ENCODE measurements at regions not wholly inside any gene's neighbourhood (a gene's known extent, or its start where the extent isn't known, plus 50 kb on each side); places are given as distances from the start of the nearest gene placed in this dataset.

DNA sequence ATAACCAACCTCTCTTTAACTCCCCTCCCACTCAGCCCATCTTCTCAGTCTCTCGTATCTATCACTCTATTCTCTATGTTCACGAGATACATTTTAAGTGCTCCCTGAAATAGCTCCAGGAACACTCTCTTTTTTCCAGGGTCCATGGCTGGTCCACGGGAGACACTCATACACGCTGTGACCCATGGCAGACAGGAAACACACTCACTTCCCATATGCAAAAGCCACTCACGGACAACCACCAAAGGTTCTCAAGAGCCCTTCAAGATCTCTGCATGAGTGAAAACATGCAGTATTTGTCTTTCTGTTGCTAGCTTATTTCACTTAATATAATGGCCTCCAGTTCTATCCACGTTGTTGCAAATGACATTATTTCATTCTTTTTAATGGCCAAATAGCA, 71.4 kb upstream of the PCSK2 start:
- no peaks in the 10 kb centered on the region for H3K27me3 ChIP-seq
- TF ChIP-seq, protein P1, sequence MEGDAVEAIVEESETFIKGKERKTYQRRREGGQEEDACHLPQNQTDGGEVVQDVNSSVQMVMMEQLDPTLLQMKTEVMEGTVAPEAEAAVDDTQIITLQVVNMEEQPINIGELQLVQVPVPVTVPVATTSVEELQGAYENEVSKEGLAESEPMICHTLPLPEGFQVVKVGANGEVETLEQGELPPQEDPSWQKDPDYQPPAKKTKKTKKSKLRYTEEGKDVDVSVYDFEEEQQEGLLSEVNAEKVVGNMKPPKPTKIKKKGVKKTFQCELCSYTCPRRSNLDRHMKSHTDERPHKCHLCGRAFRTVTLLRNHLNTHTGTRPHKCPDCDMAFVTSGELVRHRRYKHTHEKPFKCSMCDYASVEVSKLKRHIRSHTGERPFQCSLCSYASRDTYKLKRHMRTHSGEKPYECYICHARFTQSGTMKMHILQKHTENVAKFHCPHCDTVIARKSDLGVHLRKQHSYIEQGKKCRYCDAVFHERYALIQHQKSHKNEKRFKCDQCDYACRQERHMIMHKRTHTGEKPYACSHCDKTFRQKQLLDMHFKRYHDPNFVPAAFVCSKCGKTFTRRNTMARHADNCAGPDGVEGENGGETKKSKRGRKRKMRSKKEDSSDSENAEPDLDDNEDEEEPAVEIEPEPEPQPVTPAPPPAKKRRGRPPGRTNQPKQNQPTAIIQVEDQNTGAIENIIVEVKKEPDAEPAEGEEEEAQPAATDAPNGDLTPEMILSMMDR (IDR thresholded peaks at IDR 0.05): no peak
- no peaks in the 10 kb centered on the region for H3K36me3 ChIP-seq
- peaks cover 0 to 4% (median 0%) of the 10 kb centered on the region in 3 donors for H3K9me3 ChIP-seq
- H3K4me3 ChIP-seq: no peak overlapping the region
- H3K27ac ChIP-seq: no peak overlapping the region
- no peak for DNase-seq
- H3K4me1 ChIP-seq: no peaks in the 10 kb centered on the region
- intact Hi-C loops (cut with DNase I; ENCODE audit: low total_unique reads): no loop called here

DNA sequence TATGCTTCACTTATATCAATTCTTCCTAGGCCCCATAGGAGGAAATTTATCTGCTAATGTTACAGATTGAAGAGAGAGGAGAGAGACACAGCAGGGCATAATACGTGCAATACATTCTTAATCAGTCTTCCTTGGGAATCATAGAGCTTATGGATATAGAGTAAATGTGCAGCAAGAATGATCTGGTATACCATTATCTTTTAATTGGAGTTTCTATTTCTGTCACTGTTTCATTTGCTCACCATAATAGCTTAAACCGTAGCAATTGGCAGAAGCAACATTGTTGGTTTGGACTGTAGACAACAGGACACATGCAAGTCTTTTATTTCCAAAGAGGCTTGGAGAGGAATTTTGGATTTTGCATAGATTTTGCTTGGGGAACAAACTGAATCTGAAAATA, 68.1 kb upstream of the PCSK2 start:
- Histone ChIP-seq H3K9me3 (peaks cover 0 to 4% (median 0%) of the 10 kb centered on the region in 3 donors), H3K27ac (no peak overlapping the region), H3K27me3 (no peaks in the 10 kb centered on the region), H3K4me3 (no peak overlapping the region), H3K4me1 (no peaks in the 10 kb centered on the region), H3K36me3 (no peaks in the 10 kb centered on the region)
- TF ChIP-seq, protein P1 (IDR thresholded peaks at IDR 0.05): no peak
- intact Hi-C loops (cut with DNase I; ENCODE audit: low total_unique reads): no loop called here
- DNase-seq: no peak

DNA sequence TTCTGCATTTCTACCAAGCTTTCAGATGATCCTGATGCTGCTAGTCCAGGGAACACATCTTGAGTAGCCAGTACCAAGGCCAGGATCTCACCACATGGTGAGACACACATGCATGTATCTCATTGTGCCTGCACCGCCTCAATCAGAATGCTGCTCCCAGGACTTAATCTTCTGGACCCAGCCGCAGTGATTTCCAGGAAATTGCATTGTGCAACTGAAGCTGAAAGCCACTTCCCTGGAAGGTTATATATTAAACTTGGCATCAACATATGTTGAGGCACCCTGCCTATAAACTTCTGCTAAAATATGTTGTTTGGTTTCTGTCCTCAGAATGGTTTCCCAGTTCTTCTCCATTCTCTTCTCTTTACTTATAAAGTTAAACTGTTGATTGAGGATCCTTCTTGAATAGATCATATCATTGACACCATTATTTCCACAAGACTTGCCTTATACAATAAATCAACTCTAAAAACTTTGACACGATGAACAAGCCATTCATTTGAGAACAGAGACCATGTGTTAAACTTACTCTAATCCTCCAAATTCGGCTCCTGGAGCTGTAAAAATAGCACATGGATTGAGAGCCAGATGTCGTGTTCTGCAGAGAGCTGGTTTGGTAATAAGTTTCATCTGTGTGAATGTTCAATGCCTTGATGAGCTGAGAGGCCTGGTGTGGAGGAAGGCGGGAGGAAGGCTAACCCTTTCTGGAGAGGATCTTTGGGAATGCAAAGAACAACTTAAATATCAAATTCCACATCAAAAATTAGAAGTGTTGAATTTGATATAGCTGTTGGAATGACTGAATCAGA, 65.0 kb upstream of the PCSK2 start:
- DNase-seq: no peak
- Histone ChIP-seq H3K27me3 (no peaks in the 10 kb centered on the region), H3K9me3 (no peaks in the 10 kb centered on the region), H3K4me1 (no peaks in the 10 kb centered on the region), H3K27ac (no peak overlapping the region), H3K36me3 (no peaks in the 10 kb centered on the region), H3K4me3 (no peak overlapping the region)
- TF ChIP-seq, protein P1 (IDR thresholded peaks at IDR 0.05): no peak
- intact Hi-C loops (cut with DNase I; ENCODE audit: low total_unique reads): no loop called here

DNA sequence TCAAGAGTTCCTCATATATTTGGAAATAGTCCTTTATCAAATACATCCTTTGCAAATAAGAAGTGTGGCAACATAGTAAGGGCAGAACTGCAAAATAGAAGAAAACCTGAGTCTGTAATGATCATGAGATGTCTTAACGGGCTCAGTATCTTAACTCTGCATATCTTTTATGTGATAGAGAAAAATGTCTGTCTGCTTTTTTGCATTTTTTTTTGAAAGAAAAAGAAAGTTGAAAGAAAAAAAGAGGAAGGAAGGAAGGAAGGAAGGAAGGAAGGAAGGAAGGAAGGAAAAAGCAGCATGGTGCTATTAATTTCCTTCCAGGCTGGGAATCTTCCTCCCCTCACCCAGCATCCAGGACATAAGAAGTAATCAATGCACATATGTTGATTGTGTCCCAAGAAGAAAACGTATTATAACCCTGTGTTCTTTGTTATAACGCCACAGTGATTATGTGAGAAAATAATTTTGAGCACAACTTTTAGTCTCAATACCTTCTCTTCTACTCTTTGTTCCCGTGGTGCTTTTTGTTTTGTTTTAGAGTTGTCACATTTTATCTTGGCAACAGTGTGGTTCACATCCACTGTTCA, 58.7 kb upstream of the PCSK2 start:
- H3K27me3 ChIP-seq: no peaks in the 10 kb centered on the region
- intact Hi-C loops (cut with DNase I; ENCODE audit: low total_unique reads): no loop called here
- TF ChIP-seq, protein P1 (IDR thresholded peaks at IDR 0.05): no peak

DNA sequence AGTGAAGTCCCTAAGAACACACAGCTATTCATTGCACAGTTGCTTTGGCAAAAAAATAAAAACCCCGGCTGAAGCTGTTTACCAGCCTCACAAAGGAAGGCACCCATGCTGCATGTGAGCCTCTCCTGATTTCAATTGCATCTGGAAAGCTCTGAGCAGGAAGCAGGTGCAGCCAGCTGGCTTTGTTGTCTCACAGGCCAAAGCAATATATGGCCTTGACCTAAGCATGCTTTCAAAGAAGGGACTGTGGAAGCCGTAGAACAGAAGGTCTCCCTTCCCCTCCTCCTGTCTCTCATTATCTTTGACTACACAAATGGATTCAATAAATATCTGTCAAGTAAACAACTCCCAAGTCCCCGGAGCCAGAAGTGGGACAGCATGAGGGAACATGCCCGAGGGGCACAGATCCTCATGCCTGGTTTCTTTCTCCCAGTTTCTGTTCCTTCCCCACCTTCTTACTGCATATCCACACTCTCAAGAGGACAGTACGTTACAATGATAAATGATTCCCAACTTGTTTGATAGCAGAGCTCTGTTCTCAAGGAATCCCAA, 57.2 kb upstream of the PCSK2 start:
- Histone ChIP-seq H3K36me3 (no peaks in the 10 kb centered on the region), H3K9me3 (no peaks in the 10 kb centered on the region), H3K27ac (no peak overlapping the region), H3K4me1 (no peaks in the 10 kb centered on the region), H3K27me3 (no peaks in the 10 kb centered on the region), H3K4me3 (no peak overlapping the region)
- intact Hi-C loops (cut with DNase I; ENCODE audit: low total_unique reads): no loop called here
- DNase-seq: no peak
- TF ChIP-seq, protein P1 (IDR thresholded peaks at IDR 0.05): no peak

More for the DNA sequence above, 58.7 kb upstream of the PCSK2 start:
- Histone ChIP-seq H3K4me3 (no peak overlapping the region), H3K36me3 (no peaks in the 10 kb centered on the region), H3K27ac (no peak overlapping the region), H3K4me1 (no peaks in the 10 kb centered on the region), H3K9me3 (no peaks in the 10 kb centered on the region)
- no peak for DNase-seq
